Adrenal gland (tissue), 9 donors: ENCODE measurements at regions not wholly inside any gene's neighbourhood (a gene's known extent, or its start where the extent isn't known, plus 50 kb on each side); places are given as distances from the start of the nearest gene placed in this dataset.
"Not testable (repeated sequence)": the region's sequence is repeated elsewhere in the genome, so short reads cannot be mapped to it uniquely, and the experiment has no call there.

Experiments
- DNase-seq, 7 donors: peaks; one replicate each; pipeline ENCODE4 v3.0.0-alpha.2; 2019 to 2020
- H3K27ac ChIP-seq, 5 donors: fragments of 200-600 bp; sonication (generic) in 4 of 5; 1 replicate in 3 of 5; 2 replicates in 2 of 5; pipeline versions ENCODE4 v1.5.1 to v1.8.0; 2016 to 2020; ENCODE audit warnings: mild to moderate bottlenecking in 1 of 5
- H3K27me3 ChIP-seq: fragments of 200-600 bp; 2 replicates; pipeline ENCODE4 v1.8.0; 2021
- H3K36me3 ChIP-seq, 2 donors: fragments of 200-600 bp; replicated peaks in 1 of 2; 1 replicate in 1 of 2; 2 replicates in 1 of 2; pipeline versions ENCODE4 v1.5.1 to v1.8.0; 2018 to 2022
- H3K4me1 ChIP-seq, 2 donors: fragments of 200-600 bp; replicated peaks in 1 of 2; 1 replicate in 1 of 2; 2 replicates in 1 of 2; pipeline versions ENCODE4 v1.5.1 to v1.8.0; 2018 to 2021
- H3K4me3 ChIP-seq, 4 donors: fragments of 200-600 bp; sonication (generic) in 3 of 4; one replicate each; pipeline ENCODE4 v1.5.1; 2016 to 2018
- H3K9me3 ChIP-seq, 3 donors: fragments of 200-600 bp; sonication (generic) in 1 of 3; replicated peaks in 1 of 3; 1 replicate in 2 of 3; 2 replicates in 1 of 3; pipeline versions ENCODE4 v1.5.1 to v1.8.0; 2016 to 2021
- POLR2A ChIP-seq, 2 donors: fragments of 450-650 bp; IDR thresholded peaks; one replicate each; pipeline ENCODE4 v1.6.1; 2017; ENCODE audit warnings: antibody characterized with exemption in 2 of 2, mild to moderate bottlenecking in 2 of 2, moderate library complexity in 1 of 2
- WGBS, 4 donors: extraction: QIAGEN DNeasy Blood & Tissue Kit in 2 of 4; methylation state at CpG; one replicate each; pipeline versions ENCODE4 v1.1.5 to v1.1.7; 2013 to 2017; 5-methylcytosine and 5-hydroxymethylcytosine counted together
- intact Hi-C, 2 donors: fragments of 100-400 bp; cut with DNase I; formaldehyde crosslinking; loops; one replicate each; pipeline versions ENCODE4 v1.14.1 to v1.15.0; 2022 to 2023
- TF ChIP-seq, protein P1 (sequence below), 6 experiments: fragments of 450-650 bp in 4 of 6; fragments of 200-600 bp in 2 of 6; sonication (generic) in 1 of 6; IDR thresholded peaks; 1 replicate in 5 of 6; 2 replicates in 1 of 6; pipeline versions ENCODE4 v1.5.1 to v1.8.0; 2016 to 2021; ENCODE audit warnings: antibody characterized with exemption in 6 of 6, mild to moderate bottlenecking in 2 of 6, moderate library complexity in 1 of 6
- donor health status: healthy with polysubstance abuse.
- donor health status: Bipolar disorder and iron deficiency.
- donor health status: DM: yes; HTN: yes; CAD: no.
- donor health status: DM: no; HTN: no; CAD: no.
- donor health status: DM: no; HTN: no; CAD: no.

DNA sequence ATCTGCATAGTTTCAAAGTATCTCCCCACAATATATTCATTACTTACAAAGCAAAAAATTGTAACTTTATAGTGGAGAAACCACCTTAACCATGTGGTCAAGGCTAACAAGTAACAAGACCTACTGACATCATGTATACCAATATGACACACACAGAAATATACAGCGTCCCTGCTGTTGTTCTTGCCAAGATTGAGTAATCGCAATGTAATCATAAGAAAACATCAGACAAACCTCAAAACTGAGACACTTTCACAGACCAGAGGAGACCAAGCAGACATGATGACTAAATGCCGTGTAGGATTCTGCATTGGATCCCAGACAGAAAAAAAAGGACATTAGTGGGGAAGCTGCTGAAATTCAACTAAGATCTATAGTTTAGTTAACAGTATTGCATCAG is 123.0 kb downstream of the ACAA2 start:
- WGBS, 4 donors: 50 to 63% (median 55%) methylated on average over 3 of the region's 3 CpGs
- no peaks in the 10 kb centered on the region for H3K27me3 ChIP-seq
- H3K36me3 ChIP-seq: no peaks in the 10 kb centered on the region
- H3K4me3 ChIP-seq: no peak overlapping the region
- intact Hi-C loops: no loop called here
- H3K4me1 ChIP-seq: no peaks in the 10 kb centered on the region
- TF ChIP-seq, protein P1, sequence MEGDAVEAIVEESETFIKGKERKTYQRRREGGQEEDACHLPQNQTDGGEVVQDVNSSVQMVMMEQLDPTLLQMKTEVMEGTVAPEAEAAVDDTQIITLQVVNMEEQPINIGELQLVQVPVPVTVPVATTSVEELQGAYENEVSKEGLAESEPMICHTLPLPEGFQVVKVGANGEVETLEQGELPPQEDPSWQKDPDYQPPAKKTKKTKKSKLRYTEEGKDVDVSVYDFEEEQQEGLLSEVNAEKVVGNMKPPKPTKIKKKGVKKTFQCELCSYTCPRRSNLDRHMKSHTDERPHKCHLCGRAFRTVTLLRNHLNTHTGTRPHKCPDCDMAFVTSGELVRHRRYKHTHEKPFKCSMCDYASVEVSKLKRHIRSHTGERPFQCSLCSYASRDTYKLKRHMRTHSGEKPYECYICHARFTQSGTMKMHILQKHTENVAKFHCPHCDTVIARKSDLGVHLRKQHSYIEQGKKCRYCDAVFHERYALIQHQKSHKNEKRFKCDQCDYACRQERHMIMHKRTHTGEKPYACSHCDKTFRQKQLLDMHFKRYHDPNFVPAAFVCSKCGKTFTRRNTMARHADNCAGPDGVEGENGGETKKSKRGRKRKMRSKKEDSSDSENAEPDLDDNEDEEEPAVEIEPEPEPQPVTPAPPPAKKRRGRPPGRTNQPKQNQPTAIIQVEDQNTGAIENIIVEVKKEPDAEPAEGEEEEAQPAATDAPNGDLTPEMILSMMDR (IDR thresholded peaks at IDR 0.05): no peak
- no peak for TF ChIP-seq POLR2A (IDR thresholded peaks at IDR 0.05)
- no peak overlapping the region for H3K27ac ChIP-seq
- no peaks in the 10 kb centered on the region for H3K9me3 ChIP-seq
- DNase-seq: no peak

DNA sequence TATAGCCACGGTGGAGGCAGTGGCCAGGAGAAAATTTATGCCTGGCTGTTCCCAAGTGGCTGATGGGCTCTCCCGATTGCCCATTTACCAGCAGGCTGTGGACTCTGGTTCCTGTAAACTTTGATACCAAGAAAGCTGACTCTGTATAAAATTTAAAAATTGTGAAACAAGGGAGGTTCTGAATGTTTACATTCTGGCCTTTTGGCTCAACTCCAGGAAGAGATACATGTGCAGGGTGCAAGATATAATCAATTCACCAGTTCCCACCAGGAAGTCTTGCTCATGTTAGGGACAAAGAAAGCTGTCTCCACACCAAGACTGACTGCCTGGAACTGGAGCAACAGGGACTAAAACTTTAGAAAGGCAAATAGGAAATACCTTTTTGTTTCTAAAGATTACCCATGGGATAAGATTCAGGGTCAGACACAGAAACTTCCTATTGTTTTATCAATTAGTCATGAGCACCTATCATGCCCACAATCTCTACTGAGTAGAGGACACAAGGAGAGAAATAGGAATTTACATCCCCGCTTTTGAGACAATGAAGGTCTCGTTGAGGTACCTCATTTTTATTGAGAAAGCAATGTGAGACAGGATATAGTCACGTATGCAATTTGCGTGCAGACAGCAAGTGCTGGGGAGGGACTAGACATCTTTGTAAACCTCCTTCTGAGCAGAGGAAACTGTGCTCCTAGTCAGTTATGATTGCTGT is 123.5 kb downstream of the LIPG start:
- no peaks in the 10 kb centered on the region for H3K4me1 ChIP-seq
- 53 to 62% (median 57%) methylated on average over 6 of the region's 6 CpGs for WGBS, 4 donors
- DNase-seq: no peak

DNA sequence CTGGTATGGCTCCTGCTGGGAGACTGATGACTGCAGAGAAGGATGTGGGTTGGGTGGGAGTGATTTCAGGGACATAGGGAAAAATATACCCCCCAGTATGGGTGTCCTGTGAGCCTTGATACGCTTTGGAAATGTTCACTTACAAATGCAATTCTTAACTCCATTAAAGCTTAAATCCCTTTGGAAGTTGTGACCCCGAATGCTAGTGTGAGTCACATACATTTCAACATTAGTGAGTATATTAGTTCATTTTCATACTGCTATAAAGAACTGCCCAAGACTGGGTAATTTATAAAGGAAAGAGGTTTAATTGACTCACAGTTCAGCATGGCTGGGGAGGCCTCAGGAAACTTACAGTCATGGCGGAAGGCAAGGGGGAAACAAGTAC is 120.9 kb downstream of the LIPG start:
- H3K27me3 ChIP-seq, H3K9me3 ChIP-seq, intact Hi-C loops, DNase-seq, H3K4me3 ChIP-seq, H3K4me1 ChIP-seq, H3K36me3 ChIP-seq, H3K27ac ChIP-seq: not testable (repeated sequence)
- WGBS, 4 donors: 86 to 96% (median 91%) methylated on average over 3 of the region's 3 CpGs

More for the DNA sequence above, 123.5 kb downstream of the LIPG start:
- Histone ChIP-seq H3K36me3 (no peaks in the 10 kb centered on the region), H3K9me3 (no peaks in the 10 kb centered on the region), H3K27me3 (no peaks in the 10 kb centered on the region), H3K4me3 (no peak overlapping the region), H3K27ac (no peak overlapping the region)
- intact Hi-C loops: no loop called here
- TF ChIP-seq, protein P1 (IDR thresholded peaks at IDR 0.05): no peak
- no peak for TF ChIP-seq POLR2A (IDR thresholded peaks at IDR 0.05)

DNA sequence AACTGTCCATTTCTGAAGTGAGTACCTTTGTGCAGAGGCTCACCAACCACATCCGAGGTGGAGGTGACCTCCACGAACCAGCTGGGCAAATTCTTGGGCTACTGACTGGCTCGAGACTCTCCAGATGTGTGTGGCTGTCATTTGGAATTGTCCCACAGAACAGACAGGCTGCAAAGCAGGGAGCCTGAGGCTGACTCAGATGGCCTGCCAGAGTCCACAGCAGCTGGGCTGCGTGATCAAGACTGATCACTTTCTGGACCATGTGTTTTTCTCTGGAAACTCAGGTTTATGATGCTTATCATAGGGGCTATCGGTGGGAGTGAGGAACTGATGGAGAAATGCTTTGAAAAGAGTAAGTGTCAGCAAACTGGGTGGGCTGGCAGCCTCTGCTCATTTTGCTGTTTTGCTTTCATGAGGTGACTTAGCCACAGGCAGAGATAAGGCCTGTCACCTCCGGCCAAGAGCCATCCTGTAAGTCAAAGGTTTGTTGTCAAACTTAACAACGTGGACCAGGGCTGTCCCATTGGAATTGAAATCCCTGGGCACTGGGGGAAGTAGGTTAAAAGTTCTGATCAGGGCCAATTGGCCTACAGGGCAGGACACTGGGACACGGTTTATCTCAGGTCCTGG is 120.4 kb downstream of the LIPG start:
- no peak for DNase-seq
- no peaks in the 10 kb centered on the region for H3K36me3 ChIP-seq
- H3K27ac ChIP-seq: no peak overlapping the region
- H3K4me3 ChIP-seq: no peak overlapping the region
- H3K9me3 ChIP-seq: no peaks in the 10 kb centered on the region
- 72 to 80% (median 75%) methylated on average over 5 to 8 of the region's 8 CpGs for whole genome bisulfite sequencing, 4 donors
- intact Hi-C loops: no loop called here
- TF ChIP-seq, protein P1 (IDR thresholded peaks at IDR 0.05): no peak
- no peak for TF ChIP-seq POLR2A (IDR thresholded peaks at IDR 0.05)
- H3K4me1 ChIP-seq: no peaks in the 10 kb centered on the region
- no peaks in the 10 kb centered on the region for H3K27me3 ChIP-seq

DNA sequence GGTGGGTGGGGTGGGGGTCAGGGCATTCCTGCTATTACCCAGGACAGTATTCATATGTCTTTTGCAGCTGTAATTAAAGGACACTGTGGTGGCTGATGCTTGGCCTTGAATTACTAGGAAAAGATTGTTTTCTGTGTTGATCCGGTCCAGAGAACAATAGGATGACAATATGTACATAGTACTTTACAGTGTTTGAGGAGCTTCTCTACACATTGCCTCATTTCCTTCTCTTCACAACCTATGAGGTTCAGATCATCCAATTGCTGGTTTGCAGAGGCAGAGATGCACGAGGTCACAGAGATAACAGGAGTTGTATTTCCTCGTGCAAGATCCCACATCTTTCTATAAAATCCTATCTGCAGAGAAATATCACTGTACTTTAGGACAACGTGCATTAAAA is 119.5 kb downstream of the LIPG start:
- H3K4me1 ChIP-seq: no peaks in the 10 kb centered on the region
- no peaks in the 10 kb centered on the region for H3K27me3 ChIP-seq
- TF ChIP-seq, protein P1 (IDR thresholded peaks at IDR 0.05): no peak
- TF ChIP-seq POLR2A (IDR thresholded peaks at IDR 0.05): no peak
- 55 to 58% (median 56%) methylated on average over 4 of the region's 4 CpGs for WGBS, 4 donors
- intact Hi-C loops: no loop called here
- H3K27ac ChIP-seq: no peak overlapping the region
- DNase-seq: no peak
- no peaks in the 10 kb centered on the region for H3K36me3 ChIP-seq
- no peaks in the 10 kb centered on the region for H3K9me3 ChIP-seq
- no peak overlapping the region for H3K4me3 ChIP-seq
